ENCODE measurements at regions not wholly inside any gene's neighbourhood (a gene's known extent, or its start where the extent isn't known, plus 50 kb on each side); places are given as distances from the start of the nearest gene placed in this dataset.
"Not testable (repeated sequence)": the region's sequence is repeated elsewhere in the genome, so short reads cannot be mapped to it uniquely, and the experiment has no call there.

- peaks cover 3 to 39% (median 12%) of the 10 kb centered on the region in 6 donors for H3K9me3 Mint-ChIP-seq
These were observed 717.4 kb downstream of the SI start for GRCh38 chr3:164360738-164361406.

GRCh38 chr3:164360078-164360578, 718.2 kb downstream of the SI start:
- no peaks in the 10 kb centered on the region for H3K36me3 Mint-ChIP-seq
- H3K4me1 Mint-ChIP-seq = no peaks in the 10 kb centered on the region
- no peaks in the 10 kb centered on the region for H3K27me3 Mint-ChIP-seq (ENCODE audit: low read depth in 3 of 3)
- H3K27ac Mint-ChIP-seq = no peak overlapping the region
- no peak overlapping the region for H3K4me3 Mint-ChIP-seq
- peaks cover 3 to 40% (median 13%) of the 10 kb centered on the region in 6 donors for H3K9me3 Mint-ChIP-seq
- no peak for DNase-seq

More at GRCh38 chr3:164360738-164361406, 717.4 kb downstream of the SI start:
- Mint-ChIP-seq H3K36me3 (no peaks in the 10 kb centered on the region), H3K27me3 (ENCODE audit: low read depth in 3 of 3) (no peaks in the 10 kb centered on the region), H3K4me1 (no peaks in the 10 kb centered on the region), H3K27ac (no peak overlapping the region), H3K4me3 (no peak overlapping the region)
- DNase-seq = no peak

- no peak for DNase-seq
- Mint-ChIP-seq H3K36me3 (no peaks in the 10 kb centered on the region), H3K4me1 (no peaks in the 10 kb centered on the region), H3K9me3 (peaks cover 0 to 18% (median 6%) of the 10 kb centered on the region in 6 donors), H3K27me3 (ENCODE audit: low read depth in 3 of 3) (no peaks in the 10 kb centered on the region), H3K27ac (no peak overlapping the region), H3K4me3 (no peak overlapping the region)
These were observed 725.3 kb downstream of the SI start for GRCh38 chr3:164352991-164353390.

- Mint-ChIP-seq H3K36me3 (no peaks in the 10 kb centered on the region), H3K9me3 (peaks cover 10 to 27% (median 14%) of the 10 kb centered on the region in 6 donors), H3K4me3 (no peak overlapping the region), H3K4me1 (no peaks in the 10 kb centered on the region), H3K27me3 (ENCODE audit: low read depth in 3 of 3) (peaks cover 0 to under 1% (median 0%) of the 10 kb centered on the region in 3 donors), H3K27ac (no peak overlapping the region)
- DNase-seq = no peak
These were observed 727.2 kb downstream of the SI start for GRCh38 chr3:164351131-164351530.

GRCh38 chr3:164342206-164342605, 736.1 kb downstream of the SI start:
- not testable (repeated sequence) for H3K27ac Mint-ChIP-seq, DNase-seq

GRCh38 chr3:164341086-164341485, 737.2 kb downstream of the SI start:
- Mint-ChIP-seq H3K4me1 (no peaks in the 10 kb centered on the region), H3K36me3 (no peaks in the 10 kb centered on the region), H3K27me3 (ENCODE audit: low read depth in 3 of 3) (peaks cover 0 to 4% (median under 1%) of the 10 kb centered on the region in 3 donors), H3K9me3 (peaks cover 8 to 39% (median 32%) of the 10 kb centered on the region in 6 donors), H3K4me3 (no peak overlapping the region), H3K27ac (no peak overlapping the region)
- no peak for DNase-seq

More at GRCh38 chr3:164342206-164342605, 736.1 kb downstream of the SI start:
- H3K9me3 Mint-ChIP-seq = peaks cover 11 to 38% (median 31%) of the 10 kb centered on the region in 6 donors
- H3K4me3 Mint-ChIP-seq; H3K36me3 Mint-ChIP-seq; H3K27me3 Mint-ChIP-seq (ENCODE audit: low read depth in 3 of 3); H3K4me1 Mint-ChIP-seq: not testable (repeated sequence)

- Mint-ChIP-seq H3K4me3 (no peak overlapping the region), H3K36me3 (no peaks in the 10 kb centered on the region), H3K27me3 (ENCODE audit: low read depth in 3 of 3) (peaks cover 0 to 4% (median 0%) of the 10 kb centered on the region in 3 donors), H3K9me3 (peaks cover 10 to 43% (median 34%) of the 10 kb centered on the region in 6 donors), H3K4me1 (no peaks in the 10 kb centered on the region), H3K27ac (no peak overlapping the region)
- DNase-seq = no peak
These were observed 738.0 kb downstream of the SI start for GRCh38 chr3:164340273-164340672.

- no peaks in the 10 kb centered on the region for H3K27me3 Mint-ChIP-seq (ENCODE audit: low read depth in 3 of 3)
- no peak overlapping the region for H3K4me3 Mint-ChIP-seq
- H3K27ac Mint-ChIP-seq = no peak overlapping the region
- H3K36me3 Mint-ChIP-seq = no peaks in the 10 kb centered on the region
- H3K4me1 Mint-ChIP-seq = no peaks in the 10 kb centered on the region
- no peak for DNase-seq
- H3K9me3 Mint-ChIP-seq = peaks cover 10 to 47% (median 31%) of the 10 kb centered on the region in 6 donors
These were observed 745.2 kb downstream of the SI start for GRCh38 chr3:164332831-164333802.

GRCh38 chr3:164326714-164327113, 751.6 kb downstream of the SI start:
- Mint-ChIP-seq H3K27me3 (ENCODE audit: low read depth in 3 of 3) (no peaks in the 10 kb centered on the region), H3K9me3 (peaks cover 1 to 20% (median 12%) of the 10 kb centered on the region in 6 donors), H3K4me3 (no peak overlapping the region), H3K27ac (no peak overlapping the region), H3K36me3 (no peaks in the 10 kb centered on the region), H3K4me1 (no peaks in the 10 kb centered on the region)
- DNase-seq = no peak

- Mint-ChIP-seq H3K4me3 (no peak overlapping the region), H3K27me3 (ENCODE audit: low read depth in 3 of 3) (peaks cover 0 to 2% (median 0%) of the 10 kb centered on the region in 3 donors), H3K36me3 (no peaks in the 10 kb centered on the region), H3K4me1 (no peaks in the 10 kb centered on the region), H3K9me3 (peaks cover under 1 to 15% (median 6%) of the 10 kb centered on the region in 6 donors), H3K27ac (no peak overlapping the region)
- DNase-seq = no peak
These were observed 757.3 kb downstream of the SI start for GRCh38 chr3:164320962-164321361.

GRCh38 chr3:164306042-164306441, 772.3 kb downstream of the SI start:
- no peak for DNase-seq
- Mint-ChIP-seq H3K36me3 (no peaks in the 10 kb centered on the region), H3K4me3 (no peak overlapping the region), H3K27me3 (ENCODE audit: low read depth in 3 of 3) (peaks cover 0 to 3% (median 2%) of the 10 kb centered on the region in 3 donors), H3K4me1 (no peaks in the 10 kb centered on the region), H3K27ac (no peak overlapping the region), H3K9me3 (peaks cover 13 to 55% (median 35%) of the 10 kb centered on the region in 6 donors)

- Mint-ChIP-seq H3K9me3 (peaks cover 4 to 49% (median 24%) of the 10 kb centered on the region in 6 donors), H3K27me3 (ENCODE audit: low read depth in 3 of 3) (peaks cover 0 to 3% (median 2%) of the 10 kb centered on the region in 3 donors), H3K27ac (no peak overlapping the region), H3K36me3 (no peaks in the 10 kb centered on the region), H3K4me1 (no peaks in the 10 kb centered on the region), H3K4me3 (no peak overlapping the region)
- no peak for DNase-seq
These were observed 774.4 kb downstream of the SI start for GRCh38 chr3:164303894-164304293.

- no peaks in the 10 kb centered on the region for H3K36me3 Mint-ChIP-seq
- no peak overlapping the region for H3K4me3 Mint-ChIP-seq
- peaks cover 1 to 42% (median 18%) of the 10 kb centered on the region in 6 donors for H3K9me3 Mint-ChIP-seq
- no peak overlapping the region for H3K27ac Mint-ChIP-seq
- H3K27me3 Mint-ChIP-seq (ENCODE audit: low read depth in 3 of 3) = peaks cover 0 to 3% (median 2%) of the 10 kb centered on the region in 3 donors
- DNase-seq = no peak
- H3K4me1 Mint-ChIP-seq = no peaks in the 10 kb centered on the region
These were observed 775.7 kb downstream of the SI start for GRCh38 chr3:164302622-164303021.

GRCh38 chr3:164291486-164291885, 786.8 kb downstream of the SI start:
- H3K9me3 Mint-ChIP-seq = peaks cover 2 to 16% (median 10%) of the 10 kb centered on the region in 6 donors
- not testable (repeated sequence) for H3K27ac Mint-ChIP-seq

More at GRCh38 chr3:164291486-164291885, 786.8 kb downstream of the SI start:
- H3K4me3 Mint-ChIP-seq; H3K36me3 Mint-ChIP-seq; H3K27me3 Mint-ChIP-seq (ENCODE audit: low read depth in 3 of 3); DNase-seq; H3K4me1 Mint-ChIP-seq: not testable (repeated sequence)
